ENCODE measurements at regions not wholly inside any gene's neighbourhood (a gene's known extent, or its start where the extent isn't known, plus 50 kb on each side); places are given as distances from the start of the nearest gene placed in this dataset.

DNA sequence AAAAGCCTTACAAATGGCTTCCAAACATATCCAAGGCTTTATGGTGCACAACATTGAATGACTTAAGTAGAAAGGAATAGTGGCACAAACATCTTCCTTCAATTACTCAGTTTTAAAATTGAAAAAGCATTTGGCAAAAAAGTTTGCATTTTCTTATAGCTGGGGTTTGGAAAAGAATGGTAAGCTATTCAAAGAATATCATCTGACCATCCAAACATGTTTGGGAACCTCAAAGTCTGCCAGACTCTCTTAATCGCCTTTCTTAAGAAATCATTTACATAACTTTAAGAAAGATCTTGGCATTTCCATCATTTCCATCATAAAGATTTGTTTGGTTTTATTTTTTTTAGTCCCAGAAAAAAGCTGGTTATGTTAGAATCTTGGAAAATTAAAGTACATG lies 210.1 kb upstream of the PELI2 start:
- H3K4me3 ChIP-seq (replicated peaks; ENCODE audit: low read depth, low read length), result no peak overlapping the region
- DNase-seq (ENCODE audit: extremely low read depth, low read depth), result no peak
- TF ChIP-seq, protein P1, sequence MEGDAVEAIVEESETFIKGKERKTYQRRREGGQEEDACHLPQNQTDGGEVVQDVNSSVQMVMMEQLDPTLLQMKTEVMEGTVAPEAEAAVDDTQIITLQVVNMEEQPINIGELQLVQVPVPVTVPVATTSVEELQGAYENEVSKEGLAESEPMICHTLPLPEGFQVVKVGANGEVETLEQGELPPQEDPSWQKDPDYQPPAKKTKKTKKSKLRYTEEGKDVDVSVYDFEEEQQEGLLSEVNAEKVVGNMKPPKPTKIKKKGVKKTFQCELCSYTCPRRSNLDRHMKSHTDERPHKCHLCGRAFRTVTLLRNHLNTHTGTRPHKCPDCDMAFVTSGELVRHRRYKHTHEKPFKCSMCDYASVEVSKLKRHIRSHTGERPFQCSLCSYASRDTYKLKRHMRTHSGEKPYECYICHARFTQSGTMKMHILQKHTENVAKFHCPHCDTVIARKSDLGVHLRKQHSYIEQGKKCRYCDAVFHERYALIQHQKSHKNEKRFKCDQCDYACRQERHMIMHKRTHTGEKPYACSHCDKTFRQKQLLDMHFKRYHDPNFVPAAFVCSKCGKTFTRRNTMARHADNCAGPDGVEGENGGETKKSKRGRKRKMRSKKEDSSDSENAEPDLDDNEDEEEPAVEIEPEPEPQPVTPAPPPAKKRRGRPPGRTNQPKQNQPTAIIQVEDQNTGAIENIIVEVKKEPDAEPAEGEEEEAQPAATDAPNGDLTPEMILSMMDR (IDR thresholded peaks at IDR 0.05; ENCODE audit: low read depth, low read length, missing control alignments), result no peak

GRCh38 chr14:55909879-55910278 lies 208.3 kb upstream of the PELI2 start:
- H3K4me3 ChIP-seq (replicated peaks; ENCODE audit: low read depth, low read length), result no peak overlapping the region
- DNase-seq (ENCODE audit: extremely low read depth, low read depth), result no peak
- TF ChIP-seq, protein P1 (IDR thresholded peaks at IDR 0.05; ENCODE audit: low read depth, low read length, missing control alignments), result no peak

- H3K4me3 ChIP-seq (replicated peaks; ENCODE audit: low read depth, low read length), result no peak overlapping the region
- TF ChIP-seq, protein P1 (IDR thresholded peaks at IDR 0.05; ENCODE audit: low read depth, low read length, missing control alignments), result no peak
- no peak for DNase-seq (ENCODE audit: extremely low read depth, low read depth)
Observed at GRCh38 chr14:55910601-55911243, 207.5 kb upstream of the PELI2 start.

GRCh38 chr14:55911776-55912175 lies 206.4 kb upstream of the PELI2 start:
- H3K4me3 ChIP-seq (replicated peaks; ENCODE audit: low read depth, low read length), result no peak overlapping the region
- TF ChIP-seq, protein P1 (IDR thresholded peaks at IDR 0.05; ENCODE audit: low read depth, low read length, missing control alignments), result no peak
- no peak for DNase-seq (ENCODE audit: extremely low read depth, low read depth)

DNA sequence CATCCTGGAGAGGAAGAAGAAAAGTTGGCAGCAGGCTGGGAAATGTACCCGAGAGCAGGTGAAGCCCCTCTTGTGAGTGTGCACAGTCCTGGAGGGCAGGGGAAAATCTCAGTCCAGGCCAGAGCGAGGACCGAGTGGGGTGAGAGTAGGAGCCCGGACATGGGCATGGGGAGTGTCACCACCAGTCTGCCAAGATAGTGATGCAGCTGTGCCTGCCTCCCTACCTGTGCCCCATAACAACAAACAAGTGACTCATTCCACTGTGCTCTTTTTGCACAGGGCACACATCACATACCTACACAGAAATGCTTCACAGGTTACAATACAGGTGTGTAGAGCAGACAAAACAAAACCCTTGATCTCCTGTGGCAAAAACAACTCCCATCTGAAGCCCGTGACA lies 205.9 kb upstream of the PELI2 start:
- TF ChIP-seq, protein P1 (IDR thresholded peaks at IDR 0.05; ENCODE audit: low read depth, low read length, missing control alignments), result no peak
- DNase-seq (ENCODE audit: extremely low read depth, low read depth), result no peak
- H3K4me3 ChIP-seq (replicated peaks; ENCODE audit: low read depth, low read length), result no peak overlapping the region

DNA sequence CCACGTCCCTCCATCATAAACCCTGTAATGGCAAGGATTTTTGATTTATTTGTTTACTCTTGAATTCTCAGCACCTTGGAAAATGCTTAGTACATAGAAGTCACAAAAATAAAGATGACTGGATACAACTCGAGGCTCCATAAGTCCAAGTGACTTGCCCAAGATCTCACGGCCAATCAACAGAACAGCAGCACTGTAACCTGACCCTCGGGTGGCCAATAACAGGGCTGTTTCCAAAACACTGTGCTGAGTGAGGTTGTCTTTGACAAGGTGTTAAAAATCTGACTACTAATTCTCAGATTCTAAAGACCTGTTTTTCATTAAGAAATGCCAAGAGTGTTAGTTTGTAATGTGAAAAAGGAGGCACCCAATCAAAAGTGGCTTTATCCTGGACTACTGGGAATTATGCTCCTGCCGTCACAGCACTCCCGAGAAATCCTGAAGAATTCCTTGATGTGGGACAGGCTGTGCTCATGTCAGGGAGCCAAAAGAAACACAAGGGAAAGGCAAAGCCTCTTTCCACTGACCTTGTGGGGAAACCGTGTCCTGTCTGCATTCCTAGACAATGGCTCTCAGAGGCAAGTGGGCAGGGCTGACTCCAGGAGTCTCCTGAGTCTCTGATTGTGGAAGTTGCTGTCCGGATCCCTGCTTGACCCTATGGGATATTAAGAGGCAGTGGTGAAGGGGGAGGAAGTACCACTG lies 204.7 kb upstream of the PELI2 start:
- DNase-seq (ENCODE audit: extremely low read depth, low read depth), result no peak
- TF ChIP-seq, protein P1 (IDR thresholded peaks at IDR 0.05; ENCODE audit: low read depth, low read length, missing control alignments), result no peak
- no peak overlapping the region for H3K4me3 ChIP-seq (replicated peaks; ENCODE audit: low read depth, low read length)

Data from HFF-Myc (cell line).